Ishikawa (cell line): ENCODE measurements at regions not wholly inside any gene's neighbourhood (a gene's known extent, or its start where the extent isn't known, plus 50 kb on each side); places are given as distances from the start of the nearest gene placed in this dataset.

Experiments
- CEBPB ChIP-seq: IDR thresholded peaks from 2 replicates; pipeline ENCODE4 v1.6.1; 2012
- CREB1 ChIP-seq: IDR thresholded peaks from 2 replicates; pipeline ENCODE4 v1.6.1; 2012; ENCODE audit warnings: low read depth
- EGR1 ChIP-seq: IDR thresholded peaks from 2 replicates; pipeline ENCODE4 v1.6.1; 2012
- EP300 ChIP-seq: IDR thresholded peaks from 2 replicates; pipeline ENCODE4 v1.6.1; 2012; ENCODE audit warnings: borderline replicate concordance
- FOXM1 ChIP-seq: IDR thresholded peaks from 2 replicates; pipeline ENCODE4 v1.6.1; 2012; ENCODE audit warnings: low read depth, borderline replicate concordance
- MAX ChIP-seq: IDR thresholded peaks from 2 replicates; pipeline ENCODE4 v1.6.1; 2012
- NFIC ChIP-seq: IDR thresholded peaks from 2 replicates; pipeline ENCODE4 v1.6.1; 2012
- RAD21 ChIP-seq: IDR thresholded peaks from 2 replicates; pipeline ENCODE4 v1.6.1; 2012; ENCODE audit warnings: low read depth
- REST ChIP-seq: IDR thresholded peaks from 2 replicates; pipeline ENCODE4 v1.6.1; 2012; ENCODE audit warnings: low read depth, mild to moderate bottlenecking
- TAF1 ChIP-seq: IDR thresholded peaks from 2 replicates; pipeline ENCODE4 v1.6.1; 2012; ENCODE audit warnings: low read depth, mild to moderate bottlenecking
- TCF12 ChIP-seq: IDR thresholded peaks from 2 replicates; pipeline ENCODE4 v1.6.1; 2012; ENCODE audit warnings: low read depth
- TEAD4 ChIP-seq: IDR thresholded peaks from 2 replicates; pipeline ENCODE4 v1.6.1; 2012
- USF1 ChIP-seq: IDR thresholded peaks from 2 replicates; pipeline ENCODE4 v1.6.1; 2012
- YY1 ChIP-seq: IDR thresholded peaks from 2 replicates; pipeline ENCODE4 v1.6.1; 2012; ENCODE audit warnings: low read depth
- ZBTB7A ChIP-seq: IDR thresholded peaks from 2 replicates; pipeline ENCODE4 v1.6.1; 2012; ENCODE audit warnings: low read depth

- TF ChIP-seq RAD21 = no peak
- TF ChIP-seq TAF1 = no peak
- TF ChIP-seq NFIC = no peak
- no peak for TF ChIP-seq ZBTB7A
- no peak for TF ChIP-seq TCF12
- TF ChIP-seq EP300 = no peak
Observed at GRCh38 chr2:60336442-60337141, 216.9 kb downstream of the BCL11A start.

GRCh38 chr2:60335533-60336237, 217.8 kb downstream of the BCL11A start:
- TF ChIP-seq FOXM1 = no peak

GRCh38 chr2:60334610-60335009, 218.8 kb downstream of the BCL11A start:
- TF ChIP-seq ZBTB7A (no peak), CEBPB (no peak), MAX (no peak), REST (no peak), EP300 (no peak), TEAD4 (no peak), YY1 (no peak), TCF12 (no peak), EGR1 (no peak), RAD21 (no peak), CREB1 (no peak), FOXM1 (no peak), USF1 (no peak), TAF1 (no peak), NFIC (no peak)

GRCh38 chr2:60333264-60333663, 220.2 kb downstream of the BCL11A start:
- no peak for TF ChIP-seq TAF1
- no peak for TF ChIP-seq TCF12
- no peak for TF ChIP-seq REST
- TF ChIP-seq TEAD4 = no peak
- no peak for TF ChIP-seq EP300
- TF ChIP-seq NFIC = no peak
- no peak for TF ChIP-seq MAX
- TF ChIP-seq ZBTB7A = no peak
- no peak for TF ChIP-seq CREB1
- TF ChIP-seq EGR1 = no peak
- TF ChIP-seq CEBPB = no peak

- no peak for TF ChIP-seq CREB1
- TF ChIP-seq EP300 = no peak
- TF ChIP-seq RAD21 = no peak
- TF ChIP-seq USF1 = no peak
- no peak for TF ChIP-seq TCF12
- no peak for TF ChIP-seq EGR1
- no peak for TF ChIP-seq NFIC
- TF ChIP-seq YY1 = no peak
- TF ChIP-seq REST = no peak
- no peak for TF ChIP-seq MAX
- TF ChIP-seq CEBPB = no peak
- TF ChIP-seq TEAD4 = no peak
Observed at GRCh38 chr2:60331115-60331809, 222.2 kb downstream of the BCL11A start.
